ENCODE measurements at regions not wholly inside any gene's neighbourhood (a gene's known extent, or its start where the extent isn't known, plus 50 kb on each side); places are given as distances from the start of the nearest gene placed in this dataset.

DNA sequence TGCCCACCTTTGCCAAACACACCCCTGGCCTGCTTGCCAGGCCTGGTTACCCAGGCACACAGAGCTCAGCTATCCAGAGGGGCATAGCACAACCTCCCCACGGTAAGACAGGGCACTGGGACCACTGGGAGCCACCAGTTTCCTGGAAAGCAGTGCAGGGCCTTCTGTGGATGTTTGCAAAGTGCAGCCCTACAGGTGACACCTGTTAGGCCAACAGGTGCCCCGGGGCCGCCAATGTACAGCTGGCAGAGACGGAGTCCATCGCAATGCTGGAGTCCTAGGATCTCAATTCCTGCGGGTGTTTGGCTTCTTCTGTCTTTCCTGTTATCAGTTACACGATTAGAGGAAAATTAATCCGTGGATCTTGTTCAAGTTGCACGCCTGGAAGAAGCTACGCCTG, 94.9 kb downstream of the NPTX2 start:
- Histone ChIP-seq H3K27ac (ENCODE audit: low read depth in 1 of 3, low read length in 2 of 3) (no peak overlapping the region), H3K4me3 (ENCODE audit: low read depth in 1 of 3, low read length in 3 of 3) (no peak overlapping the region), H3K36me3 (ENCODE audit: control insufficient read depth in 3 of 3, insufficient read depth in 2 of 3, low read depth in 1 of 3, low read length in 3 of 3) (no peaks in the 10 kb centered on the region), H3K9me3 (ENCODE audit: control insufficient read depth in 2 of 2, insufficient read depth in 1 of 2, low read depth in 1 of 2, low read length in 1 of 2) (no peaks in the 10 kb centered on the region), H3K27me3 (ENCODE audit: control insufficient read depth in 3 of 3, insufficient read depth in 3 of 3, low read length in 3 of 3) (no peaks in the 10 kb centered on the region), H3K4me1 (ENCODE audit: control insufficient read depth in 3 of 3, insufficient read depth in 2 of 3, low read depth in 1 of 3, low read length in 2 of 3) (no peaks in the 10 kb centered on the region)
- no peak for DNase-seq
- 84 to 88% (median 86%) methylated on average over 10 of the region's 10 CpGs for WGBS, 3 donors
- FAIRE-seq, result no peak

DNA sequence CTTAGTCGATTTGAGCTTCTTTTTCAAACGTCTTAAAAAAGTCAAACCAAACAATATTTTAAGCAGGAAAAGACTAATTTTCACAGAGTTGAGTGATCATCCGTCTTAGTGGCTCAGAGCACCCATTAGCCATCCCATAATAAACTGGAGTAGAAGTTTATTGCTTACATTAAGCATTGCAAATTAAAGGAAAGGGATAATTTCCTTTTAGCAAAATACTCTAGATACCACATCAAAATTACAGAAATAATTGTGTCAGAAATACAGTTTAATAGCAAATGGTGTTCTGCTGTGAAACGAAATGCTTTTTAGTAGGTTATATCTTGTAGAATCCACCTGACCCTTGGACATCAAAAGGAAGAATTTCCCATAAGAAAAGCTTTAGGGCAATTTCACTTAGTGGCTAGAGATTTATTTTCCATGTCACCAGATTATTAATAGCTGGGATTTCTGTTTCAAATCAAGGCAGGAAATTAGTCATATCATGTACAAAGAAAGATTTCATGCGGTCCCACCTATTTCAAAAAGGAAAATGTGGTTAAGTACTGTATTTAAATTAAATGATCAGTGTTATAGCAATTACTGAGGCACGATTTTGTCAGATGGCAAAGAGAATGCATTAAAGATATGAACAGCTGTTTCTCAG, 96.2 kb downstream of the NPTX2 start:
- DNase-seq (no peak), FAIRE-seq (no peak)
- Histone ChIP-seq H3K4me1 (ENCODE audit: control insufficient read depth in 3 of 3, insufficient read depth in 2 of 3, low read depth in 1 of 3, low read length in 2 of 3) (no peaks in the 10 kb centered on the region), H3K27me3 (ENCODE audit: control insufficient read depth in 3 of 3, insufficient read depth in 3 of 3, low read length in 3 of 3) (no peaks in the 10 kb centered on the region), H3K9me3 (ENCODE audit: control insufficient read depth in 2 of 2, insufficient read depth in 1 of 2, low read depth in 1 of 2, low read length in 1 of 2) (no peaks in the 10 kb centered on the region), H3K4me3 (ENCODE audit: low read depth in 1 of 3, low read length in 3 of 3) (no peak overlapping the region), H3K36me3 (ENCODE audit: control insufficient read depth in 3 of 3, insufficient read depth in 2 of 3, low read depth in 1 of 3, low read length in 3 of 3) (no peaks in the 10 kb centered on the region), H3K27ac (ENCODE audit: low read depth in 1 of 3, low read length in 2 of 3) (no peak overlapping the region)
- 55 to 64% (median 58%) methylated on average over 6 of the region's 6 CpGs for WGBS, 3 donors

DNA sequence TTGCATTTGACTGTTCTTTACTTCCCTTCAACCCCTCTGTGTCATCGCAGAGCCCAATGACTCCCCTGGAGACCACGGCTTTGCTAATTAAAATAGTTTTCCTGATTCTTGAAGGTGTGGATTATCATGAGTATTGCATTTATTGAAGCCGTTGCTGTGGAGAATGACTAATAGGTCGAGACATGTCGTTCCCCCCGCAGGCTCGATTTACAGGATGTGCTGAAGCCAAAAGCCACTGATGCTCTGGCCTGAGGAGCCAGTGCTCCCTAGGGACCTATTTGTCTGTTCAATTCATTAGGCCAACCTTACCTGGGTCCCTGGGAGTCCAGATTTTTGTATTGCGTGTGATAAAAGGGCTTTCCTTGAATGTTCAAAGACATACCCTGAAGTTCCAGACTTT, 102.3 kb downstream of the NPTX2 start:
- no peaks in the 10 kb centered on the region for H3K36me3 ChIP-seq (ENCODE audit: control insufficient read depth in 3 of 3, insufficient read depth in 2 of 3, low read depth in 1 of 3, low read length in 3 of 3)
- FAIRE-seq, result no peak
- H3K4me3 ChIP-seq (ENCODE audit: low read depth in 1 of 3, low read length in 3 of 3), result no peak overlapping the region
- H3K4me1 ChIP-seq (ENCODE audit: control insufficient read depth in 3 of 3, insufficient read depth in 2 of 3, low read depth in 1 of 3, low read length in 2 of 3), result no peaks in the 10 kb centered on the region
- DNase-seq, result no peak
- no peaks in the 10 kb centered on the region for H3K9me3 ChIP-seq (ENCODE audit: control insufficient read depth in 2 of 2, insufficient read depth in 1 of 2, low read depth in 1 of 2, low read length in 1 of 2)
- 74 to 75% (median 75%) methylated on average over 8 of the region's 8 CpGs for WGBS, 3 donors
- no peaks in the 10 kb centered on the region for H3K27me3 ChIP-seq (ENCODE audit: control insufficient read depth in 3 of 3, insufficient read depth in 3 of 3, low read length in 3 of 3)
- H3K27ac ChIP-seq (ENCODE audit: low read depth in 1 of 3, low read length in 2 of 3), result no peak overlapping the region

DNA sequence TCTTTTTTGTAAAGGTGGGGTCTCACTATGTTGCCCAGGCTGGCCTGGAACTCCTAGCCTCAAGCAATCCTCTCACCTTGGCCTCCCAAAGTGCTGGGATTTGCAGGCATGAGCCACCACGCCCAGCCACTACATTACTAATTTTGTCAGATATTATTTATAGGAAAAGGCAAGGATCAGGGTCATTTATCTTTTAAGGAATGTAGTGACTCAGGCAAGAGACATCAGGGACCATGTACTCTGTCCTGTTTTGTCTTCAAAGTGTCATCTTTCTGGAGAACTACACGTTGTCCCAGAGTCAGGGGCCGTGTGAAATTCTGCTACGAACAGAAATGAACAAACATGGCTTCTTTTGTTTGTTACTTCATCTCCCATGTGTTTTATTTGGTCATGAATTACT, 105.3 kb downstream of the NPTX2 start:
- Histone ChIP-seq H3K9me3 (ENCODE audit: control insufficient read depth in 2 of 2, insufficient read depth in 1 of 2, low read depth in 1 of 2, low read length in 1 of 2) (no peaks in the 10 kb centered on the region), H3K36me3 (ENCODE audit: control insufficient read depth in 3 of 3, insufficient read depth in 2 of 3, low read depth in 1 of 3, low read length in 3 of 3) (no peaks in the 10 kb centered on the region), H3K4me1 (ENCODE audit: control insufficient read depth in 3 of 3, insufficient read depth in 2 of 3, low read depth in 1 of 3, low read length in 2 of 3) (no peaks in the 10 kb centered on the region), H3K27me3 (ENCODE audit: control insufficient read depth in 3 of 3, insufficient read depth in 3 of 3, low read length in 3 of 3) (no peaks in the 10 kb centered on the region), H3K4me3 (ENCODE audit: low read depth in 1 of 3, low read length in 3 of 3) (no peak overlapping the region), H3K27ac (ENCODE audit: low read depth in 1 of 3, low read length in 2 of 3) (no peak overlapping the region)
- DNase-seq, result no peak
- FAIRE-seq, result no peak
- 55 to 68% (median 65%) methylated on average over 4 of the region's 4 CpGs for WGBS, 3 donors

DNA sequence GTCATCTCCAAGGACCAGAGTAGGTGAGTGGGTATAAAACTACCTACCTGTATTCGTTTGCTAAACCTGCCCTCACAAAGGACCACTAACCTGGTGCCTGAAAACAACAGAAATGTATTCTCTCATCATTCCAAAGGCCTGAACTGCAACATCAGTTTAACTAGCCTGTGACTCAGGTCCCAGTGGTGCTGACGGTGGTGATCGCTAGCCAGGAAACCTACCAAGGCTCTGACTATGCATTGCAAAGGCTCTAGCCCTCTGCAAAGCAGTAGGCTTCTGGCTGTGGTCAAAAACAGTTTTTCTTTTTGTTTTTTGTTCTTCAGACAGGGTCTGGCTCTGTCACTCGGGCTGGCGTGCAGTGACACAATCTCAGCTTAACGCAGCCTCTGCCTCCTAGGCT, 107.5 kb downstream of the NPTX2 start:
- Histone ChIP-seq H3K9me3 (ENCODE audit: control insufficient read depth in 2 of 2, insufficient read depth in 1 of 2, low read depth in 1 of 2, low read length in 1 of 2) (no peaks in the 10 kb centered on the region), H3K36me3 (ENCODE audit: control insufficient read depth in 3 of 3, insufficient read depth in 2 of 3, low read depth in 1 of 3, low read length in 3 of 3) (no peaks in the 10 kb centered on the region), H3K4me1 (ENCODE audit: control insufficient read depth in 3 of 3, insufficient read depth in 2 of 3, low read depth in 1 of 3, low read length in 2 of 3) (no peaks in the 10 kb centered on the region), H3K27me3 (ENCODE audit: control insufficient read depth in 3 of 3, insufficient read depth in 3 of 3, low read length in 3 of 3) (peaks cover 0 to 3% (median 0%) of the 10 kb centered on the region in 3 donors), H3K27ac (ENCODE audit: low read depth in 1 of 3, low read length in 2 of 3) (no peak overlapping the region), H3K4me3 (ENCODE audit: low read depth in 1 of 3, low read length in 3 of 3) (no peak overlapping the region)
- FAIRE-seq (no peak), DNase-seq (no peak)
- WGBS, 3 donors, result 77 to 80% (median 79%) methylated on average over 6 of the region's 6 CpGs

DNA sequence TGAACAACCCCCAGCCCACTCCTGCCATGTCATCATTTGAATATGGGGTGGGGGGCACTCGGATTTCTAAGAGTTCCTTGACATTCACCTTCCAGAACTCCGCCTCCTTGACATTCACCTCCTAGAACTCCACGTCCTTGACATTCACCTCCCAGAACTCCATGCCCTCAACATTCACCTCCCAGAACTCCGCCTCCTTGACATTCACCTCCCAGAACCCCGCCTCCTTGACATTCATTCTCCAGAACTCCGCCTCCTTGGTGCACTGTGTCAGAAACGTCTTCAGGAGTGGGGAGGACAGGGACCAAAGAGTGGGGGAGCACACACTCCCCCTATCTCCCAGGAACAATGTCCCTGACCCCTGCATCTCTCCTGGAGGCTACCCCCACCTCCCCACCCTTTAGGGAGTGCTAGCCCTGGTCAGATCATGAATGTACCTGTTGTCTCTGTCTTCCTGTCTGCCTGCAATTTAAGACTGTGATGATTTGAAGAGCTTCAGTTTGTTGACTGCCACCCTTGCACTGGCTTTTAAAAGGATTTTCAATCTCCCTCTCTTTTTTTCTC, 110.1 kb downstream of the NPTX2 start:
- H3K27ac ChIP-seq (ENCODE audit: low read depth in 1 of 3, low read length in 2 of 3), result no peak overlapping the region
- DNase-seq, result no peak
- H3K4me1 ChIP-seq (ENCODE audit: control insufficient read depth in 3 of 3, insufficient read depth in 2 of 3, low read depth in 1 of 3, low read length in 2 of 3), result no peaks in the 10 kb centered on the region
- H3K27me3 ChIP-seq (ENCODE audit: control insufficient read depth in 3 of 3, insufficient read depth in 3 of 3, low read length in 3 of 3), result peaks cover 0 to 5% (median 3%) of the 10 kb centered on the region in 3 donors
- no peak for FAIRE-seq
- no peak overlapping the region for H3K4me3 ChIP-seq (ENCODE audit: low read depth in 1 of 3, low read length in 3 of 3)
- no peaks in the 10 kb centered on the region for H3K9me3 ChIP-seq (ENCODE audit: control insufficient read depth in 2 of 2, insufficient read depth in 1 of 2, low read depth in 1 of 2, low read length in 1 of 2)
- 51 to 62% (median 59%) methylated on average over 7 of the region's 7 CpGs for WGBS, 3 donors
- no peaks in the 10 kb centered on the region for H3K36me3 ChIP-seq (ENCODE audit: control insufficient read depth in 3 of 3, insufficient read depth in 2 of 3, low read depth in 1 of 3, low read length in 3 of 3)

DNA sequence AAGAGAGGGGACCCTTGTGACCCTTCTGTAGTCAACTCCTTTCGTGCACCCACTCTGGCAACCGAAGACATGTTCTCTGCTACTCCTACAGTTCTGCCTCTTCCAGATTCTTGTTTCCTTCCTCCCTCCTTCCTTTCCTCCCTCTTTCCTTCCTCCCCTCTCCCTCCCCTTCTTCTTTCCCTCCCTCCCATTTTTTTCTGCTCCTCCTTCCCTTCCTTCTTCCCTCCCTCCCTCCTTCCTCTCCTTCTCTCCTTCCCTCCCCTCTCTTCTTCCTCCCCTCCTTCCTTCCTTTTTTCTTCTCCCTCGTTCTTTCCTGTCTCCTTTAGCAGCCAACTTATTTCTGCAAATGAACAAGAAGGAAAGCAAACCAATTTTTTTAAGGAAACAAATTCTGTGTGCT, 111.5 kb downstream of the NPTX2 start:
- 56 to 63% (median 61%) methylated on average over 3 of the region's 3 CpGs for WGBS, 3 donors
- Histone ChIP-seq H3K9me3 (ENCODE audit: control insufficient read depth in 2 of 2, insufficient read depth in 1 of 2, low read depth in 1 of 2, low read length in 1 of 2) (peaks cover 0 to 4% of the 10 kb centered on the region in 2 donors), H3K36me3 (ENCODE audit: control insufficient read depth in 3 of 3, insufficient read depth in 2 of 3, low read depth in 1 of 3, low read length in 3 of 3) (no peaks in the 10 kb centered on the region), H3K27me3 (ENCODE audit: control insufficient read depth in 3 of 3, insufficient read depth in 3 of 3, low read length in 3 of 3) (peaks cover 0 to 5% (median 3%) of the 10 kb centered on the region in 3 donors), H3K4me1 (ENCODE audit: control insufficient read depth in 3 of 3, insufficient read depth in 2 of 3, low read depth in 1 of 3, low read length in 2 of 3) (no peaks in the 10 kb centered on the region), H3K4me3 (ENCODE audit: low read depth in 1 of 3, low read length in 3 of 3) (no peak overlapping the region), H3K27ac (ENCODE audit: low read depth in 1 of 3, low read length in 2 of 3) (no peak overlapping the region)
- DNase-seq (no peak), FAIRE-seq (no peak)

DNA sequence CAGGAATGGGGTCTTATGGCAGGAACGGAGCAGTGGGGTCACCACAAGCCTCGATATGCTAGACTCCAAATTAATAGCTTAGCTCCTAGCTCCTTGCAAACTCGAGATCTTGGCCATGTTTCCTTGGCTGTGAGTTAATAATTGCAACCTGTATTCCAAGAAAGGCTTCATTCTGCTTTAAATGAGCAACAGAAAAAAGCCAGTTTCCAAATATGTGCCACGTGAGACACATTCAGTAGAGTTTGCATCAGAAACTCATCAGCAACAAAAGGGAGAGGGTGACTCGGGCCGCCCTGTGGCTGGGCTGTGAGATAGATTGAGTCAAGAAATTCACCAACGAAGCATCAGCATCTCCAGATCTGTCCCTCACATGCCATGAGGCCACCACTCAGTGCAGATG, 112.0 kb downstream of the NPTX2 start:
- Histone ChIP-seq H3K4me3 (ENCODE audit: low read depth in 1 of 3, low read length in 3 of 3) (no peak overlapping the region), H3K27me3 (ENCODE audit: control insufficient read depth in 3 of 3, insufficient read depth in 3 of 3, low read length in 3 of 3) (peaks cover 0 to 5% (median 3%) of the 10 kb centered on the region in 3 donors), H3K27ac (ENCODE audit: low read depth in 1 of 3, low read length in 2 of 3) (no peak overlapping the region), H3K4me1 (ENCODE audit: control insufficient read depth in 3 of 3, insufficient read depth in 2 of 3, low read depth in 1 of 3, low read length in 2 of 3) (no peaks in the 10 kb centered on the region), H3K9me3 (ENCODE audit: control insufficient read depth in 2 of 2, insufficient read depth in 1 of 2, low read depth in 1 of 2, low read length in 1 of 2) (peaks cover 0 to 4% of the 10 kb centered on the region in 2 donors), H3K36me3 (ENCODE audit: control insufficient read depth in 3 of 3, insufficient read depth in 2 of 3, low read depth in 1 of 3, low read length in 3 of 3) (no peaks in the 10 kb centered on the region)
- DNase-seq (no peak), FAIRE-seq (no peak)
- 49 to 59% (median 55%) methylated on average over 7 of the region's 7 CpGs for WGBS, 3 donors

DNA sequence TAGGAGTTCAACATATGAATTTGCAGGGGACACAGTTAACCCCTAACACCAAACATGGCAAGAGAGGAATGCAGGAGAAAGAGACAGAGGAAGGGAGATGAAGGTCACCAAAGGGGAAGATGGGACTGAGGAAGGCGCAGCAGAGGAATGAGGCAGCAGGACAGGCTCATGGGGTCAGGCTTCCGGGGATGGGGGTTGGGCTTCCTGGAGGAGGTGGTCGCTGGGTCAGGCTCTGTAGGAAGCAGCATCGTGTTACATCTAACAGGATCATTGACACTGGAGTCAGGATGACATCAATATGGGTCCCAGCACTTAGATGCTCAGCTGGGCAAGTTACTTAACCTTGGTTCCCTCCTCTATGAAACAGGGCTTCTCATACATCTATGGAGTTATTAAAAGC, 113.2 kb downstream of the NPTX2 start:
- no peak overlapping the region for H3K27ac ChIP-seq (ENCODE audit: low read depth in 1 of 3, low read length in 2 of 3)
- DNase-seq (no peak), FAIRE-seq (no peak)
- WGBS, 3 donors, result 48 to 53% (median 51%) methylated on average over 4 of the region's 4 CpGs
- H3K27me3 ChIP-seq (ENCODE audit: control insufficient read depth in 3 of 3, insufficient read depth in 3 of 3, low read length in 3 of 3), result peaks cover 0 to 5% (median 3%) of the 10 kb centered on the region in 3 donors
- no peaks in the 10 kb centered on the region for H3K4me1 ChIP-seq (ENCODE audit: control insufficient read depth in 3 of 3, insufficient read depth in 2 of 3, low read depth in 1 of 3, low read length in 2 of 3)
- H3K9me3 ChIP-seq (ENCODE audit: control insufficient read depth in 2 of 2, insufficient read depth in 1 of 2, low read depth in 1 of 2, low read length in 1 of 2), result peaks cover 0 to 4% of the 10 kb centered on the region in 2 donors
- H3K36me3 ChIP-seq (ENCODE audit: control insufficient read depth in 3 of 3, insufficient read depth in 2 of 3, low read depth in 1 of 3, low read length in 3 of 3), result no peaks in the 10 kb centered on the region
- no peak overlapping the region for H3K4me3 ChIP-seq (ENCODE audit: low read depth in 1 of 3, low read length in 3 of 3)

Measured in small intestine (tissue), 7 donors.